ENCODE measurements at regions not wholly inside any gene's neighbourhood (a gene's known extent, or its start where the extent isn't known, plus 50 kb on each side); places are given as distances from the start of the nearest gene placed in this dataset.

DNA sequence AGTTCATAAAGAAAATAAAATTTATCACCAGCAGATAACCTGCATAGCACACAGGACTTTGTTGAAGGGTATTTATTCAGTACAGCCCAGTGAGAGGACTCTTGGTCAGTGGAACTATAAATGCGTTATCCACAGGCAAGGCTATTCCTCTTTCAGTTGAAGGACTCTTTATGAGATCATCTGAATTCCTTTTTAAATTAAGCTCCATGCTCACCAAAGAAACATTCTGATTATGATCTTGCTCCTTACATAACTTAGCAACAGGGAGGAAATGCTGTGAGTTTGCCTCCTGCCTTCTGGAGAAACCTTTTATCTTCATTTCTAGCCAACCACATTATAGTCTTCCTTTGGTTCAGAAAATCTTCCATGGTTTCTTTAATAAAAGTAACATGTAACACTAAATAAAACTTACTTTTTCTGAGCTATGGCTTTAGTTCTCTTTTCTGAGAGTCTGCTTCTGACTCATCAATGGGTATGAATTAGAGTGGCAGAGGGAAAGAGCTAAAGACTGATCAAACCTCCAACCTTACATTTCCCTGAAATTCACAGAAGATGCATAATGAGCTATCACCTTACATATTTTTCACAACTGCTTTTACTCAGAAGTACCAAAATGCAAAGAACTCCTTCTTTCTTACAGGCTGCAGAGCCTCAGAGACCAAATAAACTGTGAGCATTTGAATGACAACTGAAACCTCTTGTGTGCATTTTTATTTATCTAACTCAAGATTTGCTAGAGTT, 267.2 kb downstream of the ADGRG6 start:
- TF ChIP-seq, protein P1, sequence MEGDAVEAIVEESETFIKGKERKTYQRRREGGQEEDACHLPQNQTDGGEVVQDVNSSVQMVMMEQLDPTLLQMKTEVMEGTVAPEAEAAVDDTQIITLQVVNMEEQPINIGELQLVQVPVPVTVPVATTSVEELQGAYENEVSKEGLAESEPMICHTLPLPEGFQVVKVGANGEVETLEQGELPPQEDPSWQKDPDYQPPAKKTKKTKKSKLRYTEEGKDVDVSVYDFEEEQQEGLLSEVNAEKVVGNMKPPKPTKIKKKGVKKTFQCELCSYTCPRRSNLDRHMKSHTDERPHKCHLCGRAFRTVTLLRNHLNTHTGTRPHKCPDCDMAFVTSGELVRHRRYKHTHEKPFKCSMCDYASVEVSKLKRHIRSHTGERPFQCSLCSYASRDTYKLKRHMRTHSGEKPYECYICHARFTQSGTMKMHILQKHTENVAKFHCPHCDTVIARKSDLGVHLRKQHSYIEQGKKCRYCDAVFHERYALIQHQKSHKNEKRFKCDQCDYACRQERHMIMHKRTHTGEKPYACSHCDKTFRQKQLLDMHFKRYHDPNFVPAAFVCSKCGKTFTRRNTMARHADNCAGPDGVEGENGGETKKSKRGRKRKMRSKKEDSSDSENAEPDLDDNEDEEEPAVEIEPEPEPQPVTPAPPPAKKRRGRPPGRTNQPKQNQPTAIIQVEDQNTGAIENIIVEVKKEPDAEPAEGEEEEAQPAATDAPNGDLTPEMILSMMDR (IDR thresholded peaks at IDR 0.05; ENCODE audit: insufficient read depth, low read length, poor library complexity, severe bottlenecking), result no peak
- TF ChIP-seq EZH2phosphoT487 (conservative IDR thresholded peaks at IDR 0.05; ENCODE audit: low read length), result no peak
